HCT116 (cell line): ENCODE measurements at regions not wholly inside any gene's neighbourhood (a gene's known extent, or its start where the extent isn't known, plus 50 kb on each side); places are given as distances from the start of the nearest gene placed in this dataset.

ENCODE experiments used
- CTCF ChIP-seq, 3 experiments: fragments of 200-600 bp in 1 of 3; sonication (generic) in 1 of 3; IDR thresholded peaks in 2 of 3; conservative IDR thresholded peaks in 1 of 3; 2 replicates each; pipeline ENCODE4 v1.5.1; 2012 to 2017; ENCODE audit warnings: low read depth in 2 of 3, low read length in 2 of 3, antibody characterized with exemption in 1 of 3, borderline replicate concordance in 1 of 3, control low read depth in 1 of 3, mild to moderate bottlenecking in 1 of 3, mixed read lengths in 1 of 3, mixed run types in 1 of 3, moderate library complexity in 1 of 3; ENCODE audit not compliant: insufficient read depth in 1 of 3
- EGR1 ChIP-seq: IDR thresholded peaks from 2 replicates; pipeline ENCODE4 v1.6.1; 2012; ENCODE audit warnings: low read depth
- EZH2 ChIP-seq: fragments of 200-600 bp; sonication (generic); IDR thresholded peaks from 2 replicates; pipeline ENCODE4 v1.6.1; 2017; ENCODE audit warnings: antibody characterized with exemption, mixed run types
- EZH2phosphoT487 ChIP-seq: fragments of 200-600 bp; IDR thresholded peaks from 2 replicates; pipeline ENCODE4 v1.6.1; 2018; ENCODE audit warnings: antibody characterized with exemption, borderline replicate concordance
- FOSL1 ChIP-seq: IDR thresholded peaks from 2 replicates; pipeline ENCODE4 v1.6.1; 2012; ENCODE audit warnings: low read depth
- JUND ChIP-seq: IDR thresholded peaks from 2 replicates; pipeline ENCODE4 v1.6.1; 2012
- MAX ChIP-seq: IDR thresholded peaks from 2 replicates; pipeline ENCODE4 v1.6.1; 2012
- POLR2A ChIP-seq: IDR thresholded peaks from 2 replicates; pipeline ENCODE4 v1.7.0; 2011; ENCODE audit warnings: borderline replicate concordance; ENCODE audit not compliant: insufficient read depth, insufficient read length; ENCODE audit errors: extremely low read depth
- POLR2AphosphoS5 ChIP-seq: IDR thresholded peaks from 2 replicates; pipeline ENCODE4 v1.6.1; 2011; ENCODE audit warnings: mild to moderate bottlenecking, low read depth, low read length, moderate library complexity
- REST ChIP-seq: IDR thresholded peaks from 2 replicates; pipeline ENCODE4 v1.6.1; 2012; ENCODE audit warnings: low read depth
- SIN3A ChIP-seq: IDR thresholded peaks from 2 replicates; pipeline ENCODE4 v1.6.1; 2012; ENCODE audit warnings: low read depth
- ZFX ChIP-seq: fragments of 450-650 bp; IDR thresholded peaks from 2 replicates; pipeline ENCODE4 v1.6.1; 2017
- ZNF274 ChIP-seq: fragments of 200-500 bp; sonication (Bioruptor generic); IDR thresholded peaks from 2 replicates; pipeline ENCODE4 v1.6.1; 2014; ENCODE audit warnings: mild to moderate bottlenecking, low read depth, low read length, inconsistent platforms
- TF ChIP-seq, protein P1 (sequence below): IDR thresholded peaks from 2 replicates; pipeline ENCODE4 v1.6.1; 2012

GRCh38 chr6:4208158-4208557 lies 72.8 kb upstream of the ECI2 start:
- no peak for TF ChIP-seq FOSL1
- TF ChIP-seq POLR2A: no peak
- TF ChIP-seq CTCF (IDR thresholded peaks at IDR 0.05 in 2 of 3, conservative IDR thresholded peaks at IDR 0.05 in 1 of 3; ENCODE audit: borderline replicate concordance in 1 of 3, insufficient read depth in 1 of 3, low read depth in 2 of 3, low read length in 2 of 3): no peak
- TF ChIP-seq EZH2phosphoT487: no peak
- TF ChIP-seq EZH2: no peak
- no peak for TF ChIP-seq EGR1
- TF ChIP-seq, protein P1, sequence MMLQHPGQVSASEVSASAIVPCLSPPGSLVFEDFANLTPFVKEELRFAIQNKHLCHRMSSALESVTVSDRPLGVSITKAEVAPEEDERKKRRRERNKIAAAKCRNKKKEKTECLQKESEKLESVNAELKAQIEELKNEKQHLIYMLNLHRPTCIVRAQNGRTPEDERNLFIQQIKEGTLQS: no peak
- TF ChIP-seq SIN3A: no peak
- no peak for TF ChIP-seq MAX
- no peak for TF ChIP-seq ZFX
- TF ChIP-seq POLR2AphosphoS5: no peak
- no peak for TF ChIP-seq JUND
- no peak for TF ChIP-seq REST
- no peak for TF ChIP-seq ZNF274
